ENCODE measurements at regions not wholly inside any gene's neighbourhood (a gene's known extent, or its start where the extent isn't known, plus 50 kb on each side); places are given as distances from the start of the nearest gene placed in this dataset.

- in situ Hi-C loops (cut with HindIII; ENCODE audit: low sequenced_read_pairs): no loop called here
Observed at GRCh38 chr19:29263305-29264135, 50.6 kb upstream of the UQCRFS1 start.

- in situ Hi-C loops (cut with HindIII; ENCODE audit: low sequenced_read_pairs): no loop called here
Observed at GRCh38 chr19:29264897-29265296, 51.9 kb upstream of the UQCRFS1 start.

GRCh38 chr19:29265436-29265835 lies 52.5 kb upstream of the UQCRFS1 start:
- in situ Hi-C loops (cut with HindIII; ENCODE audit: low sequenced_read_pairs): no loop called here

- in situ Hi-C loops (cut with HindIII; ENCODE audit: low sequenced_read_pairs): no loop called here
Observed at GRCh38 chr19:29266001-29266400, 53.0 kb upstream of the UQCRFS1 start.

DNA sequence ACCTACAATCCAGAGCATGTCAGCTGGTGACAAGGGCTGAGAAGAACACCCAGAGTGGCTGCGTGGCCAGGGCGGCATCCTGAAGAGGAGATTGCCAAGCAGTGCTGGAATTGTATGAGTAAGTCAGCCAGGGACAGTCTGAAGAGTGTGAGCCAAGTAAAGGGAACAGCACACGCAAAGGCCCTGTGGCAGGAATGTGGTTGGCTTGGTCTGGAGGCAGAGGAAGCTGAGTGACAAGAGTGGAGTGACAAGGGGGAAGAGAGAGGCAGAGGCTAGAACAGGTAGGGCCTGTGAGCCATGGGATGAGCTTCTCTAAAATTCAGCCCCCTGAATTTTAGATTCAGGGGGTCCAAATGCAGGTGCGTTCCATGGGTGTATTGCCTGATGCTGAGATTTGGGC lies 53.7 kb upstream of the UQCRFS1 start:
- in situ Hi-C loops (cut with HindIII; ENCODE audit: low sequenced_read_pairs): no loop called here

DNA sequence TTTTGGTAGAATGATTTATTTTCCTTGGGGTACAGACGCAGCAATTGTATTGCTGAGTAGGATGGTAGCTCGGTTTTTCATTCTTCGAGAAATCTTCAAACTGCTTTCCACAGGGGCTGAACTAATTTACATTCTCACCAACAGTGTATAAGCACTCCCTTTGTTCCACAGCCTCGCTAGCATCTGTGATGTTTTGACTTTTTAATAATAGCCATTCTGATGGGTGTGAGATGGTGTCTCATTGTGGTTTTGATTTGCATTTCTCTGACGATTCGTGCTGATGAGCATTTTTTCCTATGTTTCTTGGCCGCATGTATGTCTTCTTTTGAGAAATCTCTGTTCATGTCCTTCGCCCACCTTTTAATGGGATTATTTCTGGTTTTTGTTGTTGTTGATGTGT lies 54.8 kb upstream of the UQCRFS1 start:
- in situ Hi-C loops (cut with HindIII; ENCODE audit: low sequenced_read_pairs): no loop called here

- in situ Hi-C loops (cut with HindIII; ENCODE audit: low sequenced_read_pairs): no loop called here
Observed at GRCh38 chr19:29268103-29268502, 55.2 kb upstream of the UQCRFS1 start.

- in situ Hi-C loops (cut with HindIII; ENCODE audit: low sequenced_read_pairs): no loop called here
Observed at GRCh38 chr19:29268721-29269393, 55.9 kb upstream of the UQCRFS1 start.

DNA sequence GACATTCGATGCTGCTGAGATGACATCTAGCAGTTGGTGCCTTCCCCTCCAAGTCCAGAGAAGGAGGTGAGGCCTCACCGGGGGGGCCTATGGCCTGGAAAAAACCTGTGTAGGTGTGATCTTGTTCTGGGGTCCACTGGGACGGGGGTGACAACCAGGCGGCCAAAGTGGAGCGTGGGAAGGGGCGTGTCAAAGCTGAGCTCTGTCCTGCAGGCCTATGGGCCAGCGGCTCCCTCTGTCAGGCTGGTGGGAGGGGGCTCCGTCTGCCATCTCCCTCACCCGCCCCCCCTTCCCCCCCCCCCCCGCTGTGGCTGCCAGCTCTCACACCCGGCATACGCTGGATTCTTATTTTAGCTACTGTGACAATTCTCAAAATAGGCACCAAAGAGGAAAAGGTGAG lies 56.7 kb upstream of the UQCRFS1 start:
- in situ Hi-C loops (cut with HindIII; ENCODE audit: low sequenced_read_pairs): no loop called here

DNA sequence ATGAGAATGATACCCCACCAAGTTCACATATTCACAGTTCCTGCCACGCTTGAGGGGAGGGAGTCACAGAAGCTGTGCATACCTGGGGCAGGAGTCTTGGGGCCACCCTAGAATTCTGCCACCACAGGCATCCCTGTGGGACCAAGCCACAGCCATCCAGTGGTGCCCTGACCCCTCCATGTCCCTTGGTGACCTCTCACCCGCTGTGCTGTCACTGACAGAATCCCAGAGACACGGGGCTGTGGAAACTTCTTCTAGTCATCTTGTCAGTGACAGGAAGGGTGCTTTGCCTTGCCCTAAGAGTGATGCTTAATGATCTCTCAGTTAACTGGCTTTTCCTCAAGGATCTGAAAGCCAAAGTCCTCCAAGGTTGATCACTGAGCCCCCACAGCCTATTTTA lies 58.4 kb upstream of the UQCRFS1 start:
- in situ Hi-C loops (cut with HindIII; ENCODE audit: low sequenced_read_pairs): no loop called here

DNA sequence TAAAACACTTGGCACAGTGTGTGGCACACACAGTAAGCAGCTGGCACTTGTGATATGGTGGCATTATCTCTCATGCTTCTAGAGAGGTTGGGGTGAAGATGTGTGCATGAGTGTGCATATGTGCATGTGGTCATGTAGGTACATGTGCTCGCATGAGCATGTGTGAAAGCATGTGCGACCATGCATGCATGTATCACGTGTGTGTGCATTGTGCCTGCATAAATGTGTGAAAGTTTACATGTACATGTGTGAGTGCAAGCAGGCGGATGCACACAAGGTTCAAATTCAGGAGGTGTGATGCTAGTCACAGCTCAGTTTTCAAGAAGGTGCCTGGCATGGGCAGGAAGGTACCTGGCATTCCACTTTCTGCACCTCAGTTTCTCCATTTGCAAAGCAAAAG lies 59.0 kb upstream of the UQCRFS1 start:
- in situ Hi-C loops (cut with HindIII; ENCODE audit: low sequenced_read_pairs): no loop called here

GRCh38 chr19:29273000-29273640 lies 60.2 kb upstream of the UQCRFS1 start:
- in situ Hi-C loops (cut with HindIII; ENCODE audit: low sequenced_read_pairs): no loop called here

- in situ Hi-C loops (cut with HindIII; ENCODE audit: low sequenced_read_pairs): no loop called here
Observed at GRCh38 chr19:29275266-29275665, 62.3 kb upstream of the UQCRFS1 start.

DNA sequence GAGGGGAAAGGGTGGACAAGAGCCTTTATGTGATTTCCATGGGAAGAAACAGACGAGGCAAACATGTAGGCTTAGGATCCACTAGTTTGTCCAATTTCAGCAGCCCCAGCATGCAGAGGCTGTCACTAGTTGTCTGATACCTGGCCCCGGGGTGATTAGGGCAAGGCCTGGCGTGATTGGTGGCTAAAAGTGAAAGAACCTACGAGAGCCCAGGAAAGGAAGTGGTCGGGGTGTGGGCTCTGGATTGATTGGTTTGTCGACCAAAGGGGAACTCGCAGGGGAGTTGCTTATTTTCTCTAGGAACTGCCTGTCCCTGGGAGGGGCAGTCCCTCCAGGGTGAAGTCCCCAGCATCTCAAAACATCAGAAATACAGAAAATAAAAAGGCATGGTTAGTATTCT lies 64.2 kb upstream of the UQCRFS1 start:
- in situ Hi-C loops (cut with HindIII; ENCODE audit: low sequenced_read_pairs): no loop called here

DNA sequence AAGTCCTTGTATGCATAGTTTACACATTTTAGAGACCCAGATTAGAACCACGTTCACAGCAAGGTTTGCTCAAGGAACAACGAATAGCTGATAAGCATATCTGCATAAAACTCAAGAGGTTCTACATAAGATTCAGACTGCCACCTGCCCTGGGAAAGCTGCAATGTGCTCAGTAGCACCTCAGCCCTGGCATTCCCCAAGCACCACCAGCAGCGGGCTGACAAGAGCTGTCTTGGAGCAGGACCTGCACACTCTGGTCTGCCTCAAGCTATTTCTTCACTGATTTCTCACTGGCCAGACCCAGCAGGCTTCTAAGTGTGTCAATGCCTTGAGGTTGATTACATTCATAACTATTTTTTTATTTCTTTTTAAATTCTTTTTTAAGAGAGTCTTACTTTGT lies 65.8 kb upstream of the UQCRFS1 start:
- in situ Hi-C loops (cut with HindIII; ENCODE audit: low sequenced_read_pairs): no loop called here

- in situ Hi-C loops (cut with HindIII; ENCODE audit: low sequenced_read_pairs): no loop called here
Observed at GRCh38 chr19:29283366-29283765, 70.4 kb upstream of the UQCRFS1 start.

DNA sequence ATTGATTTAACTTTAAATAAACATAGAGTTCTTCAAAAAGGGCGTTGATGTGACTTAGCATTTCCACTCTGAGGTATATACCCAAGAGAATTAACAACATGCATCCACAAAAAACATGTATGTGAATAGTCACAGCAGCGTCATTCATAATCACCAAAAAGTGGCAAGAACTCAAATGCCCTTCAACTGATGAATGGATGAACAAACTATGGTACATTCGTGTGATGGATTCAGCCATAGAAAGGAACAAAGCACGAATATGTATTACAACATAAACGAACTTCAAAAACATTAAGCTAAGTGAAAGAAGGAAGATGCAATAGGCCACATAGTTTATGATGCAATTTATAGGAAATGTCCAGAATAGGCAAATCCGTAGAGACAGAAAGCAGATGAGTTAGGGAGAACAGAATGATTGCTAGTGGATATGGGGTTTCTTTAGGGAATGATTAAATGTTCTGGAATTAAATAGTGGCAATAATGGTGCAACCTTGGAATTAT lies 72.3 kb upstream of the UQCRFS1 start:
- in situ Hi-C loops (cut with HindIII; ENCODE audit: low sequenced_read_pairs): no loop called here

DNA sequence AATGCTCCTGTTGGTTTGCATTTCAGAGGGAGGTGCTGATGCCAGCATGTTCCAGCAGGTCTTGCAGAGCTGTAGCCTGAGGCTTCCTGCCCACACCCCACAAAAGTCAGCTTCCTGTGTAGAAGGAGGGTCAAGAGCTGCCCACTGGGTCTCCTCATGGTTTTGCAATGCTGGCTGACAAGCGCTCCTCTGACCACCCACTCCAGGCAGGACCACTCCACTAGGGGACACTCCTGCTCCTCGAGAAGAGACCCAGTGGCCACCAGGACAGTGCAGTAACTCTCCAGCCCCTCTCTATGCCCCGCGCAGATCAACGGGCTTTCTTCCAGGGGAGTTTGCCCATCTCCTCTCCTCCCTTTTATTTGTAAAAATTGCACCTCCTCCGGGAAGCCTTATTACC lies 72.9 kb upstream of the UQCRFS1 start:
- in situ Hi-C loops (cut with HindIII; ENCODE audit: low sequenced_read_pairs): no loop called here

DNA sequence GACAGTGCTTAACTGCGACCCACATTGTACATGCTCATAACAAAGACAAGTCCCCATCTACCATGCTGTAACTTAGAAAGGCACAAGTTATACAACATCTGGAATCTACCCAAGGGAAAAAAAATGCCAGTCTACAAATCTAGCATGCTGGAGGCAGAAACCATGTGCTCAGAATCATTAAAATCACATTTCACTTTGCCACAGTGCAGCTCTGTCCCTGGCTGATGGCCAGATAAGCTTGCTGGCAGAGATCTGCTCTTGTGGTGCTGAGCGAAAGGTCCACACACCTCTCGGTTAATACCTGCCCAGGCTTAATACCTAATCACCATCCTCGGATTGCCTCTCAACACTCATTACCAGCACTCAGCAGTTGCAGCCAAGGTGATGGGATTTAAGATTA lies 74.1 kb upstream of the UQCRFS1 start:
- in situ Hi-C loops (cut with HindIII; ENCODE audit: low sequenced_read_pairs): no loop called here

DNA sequence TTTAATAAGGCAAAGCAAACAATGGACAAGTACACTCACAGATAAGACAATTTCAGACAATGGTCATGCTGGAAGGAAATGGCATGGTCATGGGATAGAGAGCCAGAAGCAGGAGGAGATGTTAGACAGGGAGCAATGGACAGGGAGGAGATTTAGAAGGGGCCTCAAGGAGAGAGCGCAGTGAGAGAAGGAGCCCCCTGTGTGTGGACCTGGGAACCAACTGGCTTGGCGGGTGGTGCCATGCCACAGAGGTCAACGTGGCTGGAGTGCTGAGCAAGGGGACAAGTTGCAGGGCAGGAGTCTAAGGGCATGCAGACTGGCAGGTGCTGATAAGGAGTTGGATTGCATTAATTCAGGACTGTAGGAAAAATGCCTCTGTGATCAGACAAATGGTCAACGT lies 75.3 kb upstream of the UQCRFS1 start:
- in situ Hi-C loops (cut with HindIII; ENCODE audit: low sequenced_read_pairs): no loop called here

DNA sequence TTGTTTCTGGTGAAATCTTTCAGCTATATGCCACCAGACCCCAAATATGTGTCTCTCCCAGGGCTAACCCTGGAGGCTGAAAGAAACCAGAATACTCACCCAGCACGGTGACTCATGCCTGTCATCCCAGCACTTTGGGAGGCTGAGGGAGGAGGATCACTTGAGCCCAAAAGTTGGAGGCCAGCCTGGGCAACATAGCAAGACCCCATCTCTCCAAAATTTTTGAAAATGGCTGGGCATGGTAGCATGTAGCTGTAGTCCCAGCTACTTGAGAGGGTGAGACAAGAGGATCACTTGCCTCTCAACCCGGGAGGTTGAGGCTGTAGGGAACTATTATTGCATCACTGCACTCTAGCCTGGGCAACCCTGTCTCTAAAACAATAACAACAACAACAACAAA lies 76.1 kb upstream of the UQCRFS1 start:
- in situ Hi-C loops (cut with HindIII; ENCODE audit: low sequenced_read_pairs): no loop called here

DNA sequence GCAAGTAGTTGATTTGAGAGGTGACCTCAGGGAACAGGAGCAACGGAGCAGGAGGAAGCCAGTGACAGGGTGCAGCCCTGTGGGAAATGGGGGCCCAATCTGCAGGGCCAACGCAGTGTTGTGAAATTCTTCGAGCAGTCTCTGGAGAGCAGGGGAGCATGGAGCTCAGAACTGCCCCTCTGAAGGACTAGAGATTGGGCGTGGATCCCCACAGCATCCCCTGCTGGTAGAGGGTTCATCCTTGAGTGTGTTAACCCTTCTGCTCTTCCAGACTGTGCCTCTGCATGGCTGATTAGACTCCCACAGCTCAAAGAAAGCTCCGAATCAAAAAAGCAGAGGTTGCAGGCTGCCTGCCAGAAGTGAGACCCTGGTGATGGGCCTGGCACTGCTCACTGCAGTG lies 77.9 kb upstream of the UQCRFS1 start:
- in situ Hi-C loops (cut with HindIII; ENCODE audit: low sequenced_read_pairs): no loop called here

All from endothelial cell of hepatic sinusoid (primary cell).